Forelimb muscle (tissue), 1 donor: ENCODE measurements at regions not wholly inside any gene's neighbourhood (a gene's known extent, or its start where the extent isn't known, plus 50 kb on each side); places are given as distances from the start of the nearest gene placed in this dataset.
"Not testable (repeated sequence)": the region's sequence is repeated elsewhere in the genome, so short reads cannot be mapped to it uniquely, and the experiment has no call there.

ENCODE experiments used
- DNase-seq: peaks from one replicate; pipeline ENCODE4 v3.0.0-alpha.2; 2013; ENCODE audit warnings: low read depth

DNA sequence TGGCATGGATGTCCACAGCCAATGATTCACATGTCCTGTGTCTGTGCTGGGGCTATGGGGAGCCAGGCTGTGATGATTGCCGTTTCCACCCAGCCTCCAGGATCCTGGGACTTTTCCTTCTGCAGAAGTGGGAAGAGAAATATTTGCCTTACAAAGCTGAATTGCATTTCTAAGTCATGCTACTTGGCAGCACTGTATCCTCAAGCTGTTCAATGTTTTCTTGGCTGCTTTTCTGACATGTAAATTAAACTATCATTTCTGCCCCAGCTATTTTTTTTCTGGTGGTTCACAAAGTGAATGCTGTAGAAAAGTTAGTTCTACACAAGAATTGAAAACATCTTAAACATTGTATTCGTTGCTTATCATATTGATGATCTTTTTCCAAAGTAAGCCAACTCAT is 51.9 kb upstream of the TCERG1L start:
- no peak for DNase-seq

DNA sequence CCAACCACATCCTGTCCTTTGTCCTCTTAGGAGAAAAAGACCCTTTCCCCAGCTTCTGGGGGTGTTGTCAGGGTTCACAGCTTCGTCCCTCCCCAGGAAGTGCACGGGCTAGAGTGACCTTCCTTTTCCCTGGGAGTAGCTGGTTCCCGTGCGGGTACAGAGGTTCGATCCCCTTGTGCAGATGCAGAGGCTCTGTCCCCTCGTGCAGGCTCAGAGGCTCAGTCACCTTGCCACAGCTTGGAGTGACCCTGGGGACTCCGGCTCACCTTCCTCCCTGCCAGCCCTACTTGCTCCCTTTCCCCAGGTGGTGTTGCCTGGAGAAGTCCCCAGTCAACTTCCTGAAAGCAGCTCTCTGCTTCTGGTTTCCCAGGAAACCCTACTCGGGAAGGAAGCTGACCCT is 60.0 kb upstream of the TCERG1L start:
- DNase-seq, result no peak

- DNase-seq, result no peak
Measured at GRCh38 chr10:131381576-131381975, 70.1 kb upstream of the TCERG1L start.

- DNase-seq, result not testable (repeated sequence)
Measured at GRCh38 chr10:131385161-131385872, 73.8 kb upstream of the TCERG1L start.

DNA sequence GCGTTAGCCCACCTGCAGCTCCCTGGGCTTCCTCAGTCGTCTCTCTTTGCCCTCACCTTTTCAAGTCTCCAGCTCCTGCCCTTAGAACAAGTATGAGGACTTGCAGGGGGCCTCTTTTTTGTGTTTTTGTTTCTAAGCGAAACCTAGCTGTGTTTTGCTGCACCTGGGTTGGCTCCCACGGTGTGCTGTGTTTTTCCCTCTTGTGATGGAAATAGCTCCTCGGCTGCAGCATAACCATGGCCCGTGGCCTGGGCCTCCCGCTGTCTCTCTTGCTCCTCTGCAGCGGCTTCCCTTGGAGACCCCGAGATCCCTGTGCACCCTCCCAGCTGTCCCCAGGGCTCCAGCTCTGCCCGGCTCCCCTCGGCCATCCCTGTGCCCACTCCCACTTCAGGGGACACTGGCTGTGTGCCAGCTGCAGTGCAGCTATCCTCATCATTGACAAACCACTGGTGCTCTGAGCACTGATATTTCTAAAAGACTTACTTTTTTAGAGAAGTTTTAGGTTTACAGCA is 75.6 kb upstream of the TCERG1L start:
- DNase-seq, result no peak

DNA sequence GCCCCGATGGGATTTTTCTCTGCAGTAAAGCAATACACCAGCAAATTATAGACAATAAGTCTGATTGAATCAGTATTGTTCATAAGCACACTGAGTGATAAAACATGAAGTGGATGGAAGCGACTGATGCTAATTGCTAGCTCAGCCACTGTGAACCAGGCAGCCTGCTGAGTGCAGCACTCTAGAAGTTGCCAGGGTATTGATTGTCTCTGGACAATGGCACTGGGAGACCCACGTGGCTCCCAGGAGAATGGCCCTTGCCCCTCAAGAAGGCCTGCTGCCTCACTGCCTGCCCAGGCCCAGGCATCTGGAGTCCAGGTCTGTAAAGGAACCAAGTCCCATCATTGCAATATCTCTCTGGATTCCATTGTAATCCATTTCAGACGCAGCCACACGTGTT is 80.4 kb upstream of the TCERG1L start:
- DNase-seq, result no peak

DNA sequence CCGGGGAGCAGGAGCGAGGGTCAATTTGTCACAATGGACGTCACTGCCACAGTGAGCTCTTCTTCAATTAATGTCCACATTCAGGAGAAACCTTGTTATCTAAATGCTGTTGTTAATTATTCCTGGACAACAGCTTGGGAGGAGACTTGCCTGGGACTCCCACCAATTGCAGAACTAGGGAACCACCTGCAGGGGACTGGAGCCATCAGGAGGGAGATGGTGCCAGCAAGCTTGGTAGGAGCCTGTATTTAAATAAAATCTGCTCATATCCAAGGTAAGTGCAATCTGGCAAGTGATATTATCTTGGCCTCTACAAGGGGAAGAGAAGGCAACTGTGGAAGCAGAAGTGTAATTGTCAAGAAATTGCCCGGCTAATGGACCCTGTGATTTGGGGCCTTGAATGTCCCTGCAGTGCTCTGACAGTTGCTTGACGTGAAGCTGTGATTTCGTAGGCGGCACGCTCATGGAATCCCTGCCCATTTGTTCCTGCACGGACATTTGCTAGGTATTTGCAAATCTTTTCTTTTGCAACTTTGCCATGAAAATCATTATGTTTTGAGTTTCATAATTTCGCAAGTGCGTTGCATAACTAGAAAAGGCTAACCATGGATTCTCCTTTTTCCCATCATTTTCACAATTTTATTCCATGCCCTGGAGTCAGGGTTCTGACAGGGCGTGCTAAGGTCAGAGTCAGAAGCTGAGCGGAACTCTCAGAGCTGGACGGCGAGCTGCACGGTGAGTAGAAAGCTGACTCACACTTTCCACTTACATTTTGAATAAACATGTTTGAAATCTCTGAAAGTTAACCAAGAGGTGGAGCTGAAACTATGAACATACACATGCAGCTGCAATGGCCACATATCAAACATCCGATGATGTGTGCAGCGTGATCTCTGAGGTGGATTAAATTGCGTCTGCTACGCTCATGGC is 84.9 kb upstream of the TCERG1L start:
- DNase-seq, result peak; percentile 85

DNA sequence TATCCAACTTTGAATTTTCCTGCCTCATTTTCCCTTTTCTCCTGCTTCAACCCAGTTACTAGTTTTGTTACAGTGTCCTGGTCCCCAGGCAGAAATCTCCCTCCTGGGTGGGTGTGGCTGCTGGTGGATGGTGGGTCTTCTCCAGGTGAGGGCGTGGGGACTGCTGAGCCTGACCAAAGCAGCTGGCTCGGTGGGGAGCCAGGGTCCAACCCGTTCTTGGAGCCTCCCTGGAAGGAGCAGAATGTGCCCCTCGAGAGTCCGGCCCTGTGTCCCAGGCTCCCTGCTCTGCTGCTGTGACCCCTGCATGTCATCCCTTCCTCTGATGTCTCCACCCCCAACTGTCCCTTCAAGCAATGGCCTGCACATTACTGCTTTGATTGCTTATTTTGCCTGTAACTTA is 86.6 kb upstream of the TCERG1L start:
- DNase-seq, result no peak

DNA sequence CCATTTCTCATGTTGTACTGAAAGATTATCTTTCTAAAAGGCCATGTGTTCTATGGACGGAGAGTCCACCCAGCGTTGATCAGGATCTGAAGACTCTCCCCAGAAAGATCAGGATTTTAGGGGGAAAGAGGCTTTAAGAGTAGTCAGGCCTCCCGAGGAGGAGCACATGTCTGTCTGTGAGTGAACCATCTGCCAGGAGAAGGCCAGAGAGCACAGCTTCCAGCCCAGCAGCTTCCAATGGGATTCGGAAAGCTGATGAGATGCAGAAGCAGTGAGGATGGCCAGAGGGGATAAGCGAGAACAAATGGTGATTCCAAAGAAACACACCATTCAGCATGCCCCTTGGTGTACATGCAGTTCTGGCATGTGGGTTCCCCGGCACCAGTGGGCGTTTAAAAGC is 88.5 kb upstream of the TCERG1L start:
- DNase-seq, result no peak

GRCh38 chr10:131400513-131400912 is 89.0 kb upstream of the TCERG1L start:
- DNase-seq, result no peak

GRCh38 chr10:131402771-131403650 is 91.5 kb upstream of the TCERG1L start:
- no peak for DNase-seq

- DNase-seq, result no peak
Measured at GRCh38 chr10:131403936-131404335, 92.4 kb upstream of the TCERG1L start.

- no peak for DNase-seq
Measured at GRCh38 chr10:131404886-131405285, 93.4 kb upstream of the TCERG1L start.

DNA sequence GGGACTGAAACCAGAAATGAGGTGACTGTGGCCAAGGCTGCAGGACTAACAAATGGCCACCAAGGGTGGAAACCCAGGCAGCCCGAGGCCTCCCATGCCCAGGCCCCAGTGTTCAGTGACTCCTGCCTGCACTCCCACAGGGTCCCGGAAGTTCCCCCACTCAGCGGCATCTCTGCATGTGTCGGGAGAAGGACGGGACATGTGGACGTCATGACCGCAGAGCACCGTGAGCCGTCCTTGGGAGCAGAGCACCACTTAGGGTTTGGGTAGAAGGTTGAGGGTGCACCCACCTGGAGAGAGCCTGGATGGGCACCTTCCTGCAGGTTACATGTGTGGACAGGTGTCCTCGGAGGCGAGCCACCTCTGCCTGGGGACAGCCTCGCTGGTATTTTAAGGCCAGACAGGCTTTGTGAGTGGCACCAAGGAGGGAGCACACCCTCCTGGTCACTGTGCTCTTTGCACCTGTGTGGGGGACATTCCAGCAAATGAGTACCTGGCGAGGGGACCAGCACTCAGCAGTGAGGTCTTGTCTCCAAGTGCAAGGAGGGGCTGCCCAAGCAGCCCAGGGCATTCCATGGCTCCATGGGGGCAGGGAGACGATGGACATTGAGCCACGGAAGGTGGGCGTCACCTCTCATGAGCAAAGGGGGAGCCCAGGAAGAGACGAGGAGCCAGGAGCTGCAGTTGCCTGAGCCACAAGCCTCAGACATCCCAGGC is 95.3 kb upstream of the TCERG1L start:
- no peak for DNase-seq

GRCh38 chr10:131418681-131419080 is 107.2 kb upstream of the TCERG1L start:
- DNase-seq, result no peak

DNA sequence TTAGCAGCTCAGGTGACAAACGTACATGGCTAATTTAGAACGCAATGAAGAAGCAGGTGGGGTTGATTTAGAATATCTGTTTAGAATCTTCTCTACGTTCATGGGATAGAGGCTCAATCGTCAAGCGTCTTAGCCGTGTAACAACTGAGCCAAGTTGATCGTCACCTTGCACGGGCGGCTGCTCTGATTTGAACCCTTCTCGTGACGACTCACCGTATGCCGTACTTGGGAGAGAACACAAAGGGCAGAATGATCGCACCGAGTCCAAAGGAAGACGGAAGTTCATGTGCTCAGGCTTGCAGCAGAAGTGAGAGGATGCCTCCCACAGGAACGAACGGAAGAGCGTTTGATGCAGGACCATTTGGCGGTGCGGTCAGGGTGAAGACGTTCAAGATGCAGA is 108.3 kb upstream of the TCERG1L start:
- no peak for DNase-seq

DNA sequence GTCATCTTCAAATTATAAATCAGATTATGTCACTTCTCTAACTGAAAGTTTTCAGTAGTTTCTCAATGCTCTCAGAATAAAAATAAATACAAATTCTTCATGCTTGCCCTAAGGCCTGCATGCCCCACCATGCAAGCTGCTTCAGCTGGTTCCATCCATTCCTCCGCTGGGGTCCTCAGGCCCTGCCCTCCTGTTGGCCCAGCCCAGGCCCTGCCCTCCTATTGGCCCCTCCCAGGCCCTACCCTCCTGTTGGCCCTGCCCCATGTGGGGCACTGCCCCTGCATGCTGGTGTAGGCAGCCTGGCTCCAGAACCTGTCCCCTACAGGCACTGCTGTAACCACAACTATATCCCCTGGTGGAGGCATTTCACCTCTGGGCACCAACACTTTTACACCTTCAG is 109.3 kb upstream of the TCERG1L start:
- DNase-seq, result no peak

DNA sequence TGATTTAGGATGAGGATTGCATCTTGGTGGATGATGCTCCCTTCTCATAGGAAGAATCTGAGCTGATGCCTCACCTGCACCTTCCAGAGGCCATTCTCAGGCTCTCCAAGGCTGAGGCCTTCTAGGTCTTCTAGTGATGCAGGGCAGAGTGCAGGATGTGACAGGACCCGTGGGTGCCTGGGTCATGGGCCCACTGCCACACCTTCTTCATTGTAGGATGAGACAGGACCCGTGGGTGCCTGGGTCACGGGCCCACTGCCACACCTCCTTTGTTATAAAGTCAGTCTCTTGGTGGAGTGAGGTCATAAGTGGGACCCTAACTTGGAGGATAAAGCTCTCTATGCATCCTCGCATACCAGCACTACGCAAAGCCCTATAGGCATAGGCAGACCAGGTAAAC is 109.9 kb upstream of the TCERG1L start:
- DNase-seq, result no peak

DNA sequence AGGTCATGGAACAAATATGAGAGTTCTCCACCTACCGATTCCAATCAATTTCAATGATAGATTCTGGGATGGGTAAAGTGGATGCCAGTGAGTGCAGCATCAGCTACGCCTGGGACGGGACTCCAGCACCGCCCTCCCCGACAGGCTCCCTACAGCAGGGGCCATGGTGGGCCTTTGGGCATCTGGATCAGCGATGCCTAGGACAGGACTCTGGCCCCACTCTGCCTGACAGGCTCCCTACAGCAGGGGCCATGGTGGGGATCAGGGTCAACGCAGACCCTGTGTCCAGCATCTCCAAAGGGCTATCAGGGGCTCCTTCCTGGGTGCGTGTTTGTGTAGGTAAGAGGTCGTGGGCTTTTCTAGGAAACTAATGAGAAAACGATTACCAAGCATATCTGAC is 111.2 kb upstream of the TCERG1L start:
- DNase-seq, result no peak

DNA sequence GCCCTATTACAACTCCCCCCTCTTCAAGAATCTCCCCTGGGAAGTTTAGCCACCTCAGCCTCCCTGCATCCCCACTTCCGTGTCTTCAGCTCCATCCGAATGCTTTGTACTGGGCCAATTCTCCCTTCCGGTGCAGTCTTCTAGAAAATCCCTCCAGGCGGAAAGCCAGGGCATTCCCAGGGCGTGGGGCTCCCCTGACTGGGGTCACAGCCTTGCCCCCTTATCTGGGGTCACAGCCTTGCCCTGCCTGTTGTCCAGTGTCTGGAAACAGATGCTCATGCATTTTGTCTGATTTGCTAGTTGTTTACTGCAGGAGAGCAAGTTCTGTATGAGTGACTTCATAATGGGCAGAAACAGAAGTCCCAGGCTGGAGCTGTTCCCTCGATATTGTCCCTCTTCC is 112.5 kb upstream of the TCERG1L start:
- DNase-seq, result no peak

- DNase-seq, result no peak
Measured at GRCh38 chr10:131424836-131425491, 113.4 kb upstream of the TCERG1L start.
